ENCODE measurements at regions not wholly inside any gene's neighbourhood (a gene's known extent, or its start where the extent isn't known, plus 50 kb on each side); places are given as distances from the start of the nearest gene placed in this dataset.

DNA sequence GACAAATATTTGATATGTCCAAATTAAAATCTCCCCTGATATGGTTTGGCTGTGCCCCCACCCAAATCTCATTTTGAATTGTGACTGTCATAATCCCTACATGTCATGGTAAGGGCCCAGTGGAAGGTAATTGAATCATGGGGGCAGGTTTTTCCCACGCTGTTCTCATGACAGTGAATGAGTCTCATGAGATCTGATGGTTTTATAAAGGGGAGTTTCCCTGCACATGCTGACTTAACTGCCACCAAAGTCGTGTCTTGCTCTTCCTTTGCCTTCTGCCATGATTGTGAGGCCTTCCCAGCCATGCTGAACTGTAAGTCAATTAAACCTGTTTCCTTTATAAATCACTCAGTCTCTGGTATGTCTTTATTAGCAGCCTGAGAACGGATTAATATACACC is 207.0 kb downstream of the BARHL2 start:
- 66 to 71% methylated on average over 3 of the region's 3 CpGs for WGBS, 2 donors
- H3K4me3 ChIP-seq (ENCODE audit: low read length in 2 of 2), result no peak overlapping the region
- H3K27me3 ChIP-seq (ENCODE audit: control insufficient read depth in 1 of 2, insufficient read depth in 2 of 2, low read length in 1 of 2), result no peaks in the 10 kb centered on the region
- intact Hi-C loops (cut with DNase I), result no loop called here
- DNase-seq, result no peak
- no peak overlapping the region for H3K27ac ChIP-seq (ENCODE audit: low read depth in 1 of 2, low read length in 2 of 2)
- no peak for ATAC-seq (ENCODE audit: low FRiP score)
- peaks cover 2% of the 10 kb centered on the region for H3K9me3 ChIP-seq (ENCODE audit: control insufficient read depth, low read length)
- H3K36me3 ChIP-seq (ENCODE audit: control insufficient read depth in 1 of 2, insufficient read depth in 2 of 2, low read length in 1 of 2), result no peaks in the 10 kb centered on the region
- no peaks in the 10 kb centered on the region for H3K4me1 ChIP-seq (ENCODE audit: control insufficient read depth in 1 of 2, insufficient read depth in 2 of 2, low read length in 2 of 2)

DNA sequence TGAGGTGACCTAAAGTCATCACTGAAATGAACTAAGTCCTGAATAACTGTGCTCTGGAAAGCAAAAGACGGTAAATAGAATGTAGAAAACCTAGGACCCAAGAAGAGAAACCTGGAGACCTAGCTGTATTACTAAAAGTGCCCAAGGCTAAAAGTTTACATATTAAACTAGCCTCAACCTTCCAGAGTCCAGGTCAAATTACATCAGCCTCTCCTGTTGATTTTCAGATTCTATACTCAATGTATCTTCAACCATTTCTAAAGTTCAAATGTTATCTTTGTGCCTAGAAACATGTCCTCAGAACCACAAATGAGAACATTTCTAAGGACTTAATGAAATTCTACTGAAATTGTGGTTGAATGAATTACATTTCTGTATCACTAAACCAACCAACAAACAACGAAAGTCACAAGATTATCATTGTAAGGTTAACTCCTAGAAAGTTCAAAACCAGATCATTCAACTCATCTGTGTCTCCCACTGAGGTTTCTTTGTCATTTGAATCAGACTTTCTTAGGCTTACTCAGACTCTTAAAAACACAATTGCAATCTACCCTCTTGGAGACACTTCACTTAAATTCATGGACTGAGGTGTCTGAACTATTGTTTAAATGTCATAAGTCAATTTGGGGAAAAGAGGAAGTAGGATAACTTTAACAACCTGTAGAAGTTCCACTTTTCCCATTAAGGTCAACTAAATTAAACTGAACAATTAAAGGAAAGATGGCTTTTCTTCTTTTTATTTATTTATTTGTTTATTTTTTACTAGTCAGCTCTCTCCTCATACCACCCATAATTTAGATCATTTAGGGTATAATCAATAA is 207.7 kb downstream of the BARHL2 start:
- Histone ChIP-seq H3K27me3 (ENCODE audit: control insufficient read depth in 1 of 2, insufficient read depth in 2 of 2, low read length in 1 of 2) (no peaks in the 10 kb centered on the region), H3K27ac (ENCODE audit: low read depth in 1 of 2, low read length in 2 of 2) (no peak overlapping the region), H3K9me3 (ENCODE audit: control insufficient read depth, low read length) (peaks cover 2% of the 10 kb centered on the region), H3K4me3 (ENCODE audit: low read length in 2 of 2) (no peak overlapping the region), H3K36me3 (ENCODE audit: control insufficient read depth in 1 of 2, insufficient read depth in 2 of 2, low read length in 1 of 2) (no peaks in the 10 kb centered on the region), H3K4me1 (ENCODE audit: control insufficient read depth in 1 of 2, insufficient read depth in 2 of 2, low read length in 2 of 2) (no peaks in the 10 kb centered on the region)
- intact Hi-C loops (cut with DNase I), result no loop called here
- WGBS, 2 donors, result 88 to 89% methylated on average over 2 of the region's 2 CpGs
- DNase-seq, result no peak
- ATAC-seq (ENCODE audit: low FRiP score), result no peak

DNA sequence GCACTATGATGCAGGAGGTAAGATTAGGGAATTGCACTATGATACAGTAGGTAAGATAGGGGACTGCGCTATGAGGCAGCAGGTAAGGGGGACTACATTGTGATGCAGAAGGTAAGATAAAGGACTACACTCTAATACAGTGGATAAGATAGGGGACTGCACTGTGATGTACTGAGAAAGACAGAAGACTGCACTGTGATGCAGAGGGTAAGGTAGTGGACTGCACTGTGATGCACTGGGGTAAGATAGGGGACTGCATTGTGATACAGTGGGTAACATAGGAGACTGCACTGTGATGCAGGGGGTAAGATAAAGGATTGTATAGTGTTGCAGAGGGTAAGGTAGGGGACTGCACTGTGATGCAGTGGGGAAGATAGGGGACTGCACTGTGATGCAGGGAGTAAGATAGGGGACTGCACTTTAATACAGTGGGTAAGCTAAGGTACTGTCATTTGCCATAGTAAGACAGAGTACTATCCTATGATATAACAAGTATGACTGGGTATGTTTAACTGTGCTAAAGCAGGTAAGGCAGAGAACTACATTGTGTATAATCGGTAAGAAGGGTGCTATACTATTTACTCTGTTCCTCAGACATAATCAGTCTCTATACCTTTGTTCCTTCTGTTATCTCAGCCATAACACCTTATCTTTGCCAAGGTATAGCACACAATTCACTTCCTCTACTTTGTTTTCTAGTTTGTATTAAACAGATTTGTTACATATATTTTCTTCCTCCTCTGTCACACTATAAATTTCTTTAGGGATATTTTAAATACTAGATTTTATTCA is 208.5 kb downstream of the BARHL2 start:
- H3K27me3 ChIP-seq (ENCODE audit: control insufficient read depth in 1 of 2, insufficient read depth in 2 of 2, low read length in 1 of 2), result no peaks in the 10 kb centered on the region
- H3K4me1 ChIP-seq (ENCODE audit: control insufficient read depth in 1 of 2, insufficient read depth in 2 of 2, low read length in 2 of 2), result no peaks in the 10 kb centered on the region
- intact Hi-C loops (cut with DNase I), result no loop called here
- ATAC-seq (ENCODE audit: low FRiP score), result no peak
- no peaks in the 10 kb centered on the region for H3K36me3 ChIP-seq (ENCODE audit: control insufficient read depth in 1 of 2, insufficient read depth in 2 of 2, low read length in 1 of 2)
- peaks cover 2% of the 10 kb centered on the region for H3K9me3 ChIP-seq (ENCODE audit: control insufficient read depth, low read length)
- H3K4me3 ChIP-seq (ENCODE audit: low read length in 2 of 2), result no peak overlapping the region
- H3K27ac ChIP-seq (ENCODE audit: low read depth in 1 of 2, low read length in 2 of 2), result no peak overlapping the region
- DNase-seq, result no peak
- WGBS, 2 donors, result 67 to 89% methylated on average over 2 of the region's 2 CpGs

DNA sequence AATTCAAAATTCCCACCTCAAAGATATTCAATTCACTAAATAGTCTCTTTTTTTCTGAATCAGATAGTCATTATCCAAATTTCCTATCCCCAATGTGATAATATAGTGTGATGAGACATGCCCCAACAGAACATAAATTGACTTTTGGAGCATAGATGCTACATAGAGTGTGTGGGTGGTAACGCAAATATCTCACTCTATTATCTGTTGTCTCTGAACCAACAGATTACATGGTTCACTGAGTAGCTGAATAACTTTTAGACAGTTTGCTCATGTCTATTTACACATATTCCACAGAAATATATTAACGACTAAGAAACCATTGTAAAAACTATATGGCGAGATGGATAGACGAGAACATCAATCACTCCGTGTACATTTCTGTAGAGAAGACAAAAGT is 209.9 kb downstream of the BARHL2 start:
- intact Hi-C loops (cut with DNase I), result no loop called here
- ATAC-seq (ENCODE audit: low FRiP score), result no peak
- no peak for DNase-seq
- Histone ChIP-seq H3K27ac (ENCODE audit: low read depth in 1 of 2, low read length in 2 of 2) (no peak overlapping the region), H3K36me3 (ENCODE audit: control insufficient read depth in 1 of 2, insufficient read depth in 2 of 2, low read length in 1 of 2) (no peaks in the 10 kb centered on the region), H3K4me3 (ENCODE audit: low read length in 2 of 2) (no peak overlapping the region), H3K4me1 (ENCODE audit: control insufficient read depth in 1 of 2, insufficient read depth in 2 of 2, low read length in 2 of 2) (no peaks in the 10 kb centered on the region), H3K9me3 (ENCODE audit: control insufficient read depth, low read length) (no peaks in the 10 kb centered on the region), H3K27me3 (ENCODE audit: control insufficient read depth in 1 of 2, insufficient read depth in 2 of 2, low read length in 1 of 2) (no peaks in the 10 kb centered on the region)
- 65 to 77% methylated on average over 5 of the region's 5 CpGs for whole genome bisulfite sequencing, 2 donors

DNA sequence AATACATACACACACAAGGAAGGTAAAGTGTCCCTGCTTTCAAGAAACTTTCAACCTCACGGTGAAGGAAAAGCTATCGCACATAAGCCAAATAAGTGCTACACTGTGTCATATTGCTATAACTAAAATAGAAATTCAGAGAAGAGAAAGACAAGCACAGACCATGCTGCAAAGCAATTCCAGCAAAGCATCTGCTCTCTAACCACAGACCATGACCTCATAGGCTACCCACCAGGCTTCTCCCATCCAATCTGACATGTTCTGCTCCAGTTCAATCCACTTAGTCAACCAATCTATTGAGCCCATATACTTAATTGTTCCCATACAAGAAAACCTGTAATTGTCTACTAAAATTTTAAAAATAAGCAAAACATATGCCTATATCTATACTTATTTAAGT is 211.3 kb downstream of the BARHL2 start:
- DNase-seq, result no peak
- WGBS, 2 donors, result 90 to 95% methylated on average over 2 of the region's 2 CpGs
- Histone ChIP-seq H3K4me3 (ENCODE audit: low read length in 2 of 2) (no peak overlapping the region), H3K27ac (ENCODE audit: low read depth in 1 of 2, low read length in 2 of 2) (no peak overlapping the region), H3K36me3 (ENCODE audit: control insufficient read depth in 1 of 2, insufficient read depth in 2 of 2, low read length in 1 of 2) (no peaks in the 10 kb centered on the region), H3K4me1 (ENCODE audit: control insufficient read depth in 1 of 2, insufficient read depth in 2 of 2, low read length in 2 of 2) (no peaks in the 10 kb centered on the region), H3K27me3 (ENCODE audit: control insufficient read depth in 1 of 2, insufficient read depth in 2 of 2, low read length in 1 of 2) (no peaks in the 10 kb centered on the region), H3K9me3 (ENCODE audit: control insufficient read depth, low read length) (no peaks in the 10 kb centered on the region)
- intact Hi-C loops (cut with DNase I), result no loop called here
- ATAC-seq (ENCODE audit: low FRiP score), result no peak

DNA sequence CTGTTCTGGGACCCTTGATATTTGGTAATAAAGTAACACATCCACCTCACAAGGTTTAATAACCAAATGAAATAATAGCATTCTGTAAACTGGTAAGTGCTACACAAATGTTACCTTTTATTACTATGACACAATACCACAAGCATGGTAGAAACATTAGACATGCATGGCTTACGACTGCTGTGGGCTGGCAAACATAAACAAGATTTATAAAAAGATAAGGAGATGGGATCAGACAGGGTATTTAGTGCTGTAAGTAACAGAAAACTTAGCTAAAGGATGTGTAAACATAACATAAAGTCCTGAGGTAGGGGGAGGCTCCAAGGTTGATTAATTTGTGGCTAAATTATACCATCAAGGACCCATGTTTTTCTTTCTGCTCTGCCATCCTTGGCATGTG is 212.6 kb downstream of the BARHL2 start:
- H3K36me3 ChIP-seq (ENCODE audit: control insufficient read depth in 1 of 2, insufficient read depth in 2 of 2, low read length in 1 of 2), result no peaks in the 10 kb centered on the region
- ATAC-seq (ENCODE audit: low FRiP score), result no peak
- DNase-seq, result no peak
- no peaks in the 10 kb centered on the region for H3K27me3 ChIP-seq (ENCODE audit: control insufficient read depth in 1 of 2, insufficient read depth in 2 of 2, low read length in 1 of 2)
- H3K4me1 ChIP-seq (ENCODE audit: control insufficient read depth in 1 of 2, insufficient read depth in 2 of 2, low read length in 2 of 2), result no peaks in the 10 kb centered on the region
- intact Hi-C loops (cut with DNase I), result no loop called here
- no peak overlapping the region for H3K27ac ChIP-seq (ENCODE audit: low read depth in 1 of 2, low read length in 2 of 2)
- WGBS, 2 donors, result 67 to 73% methylated on average over 1 of the region's 1 CpG
- no peak overlapping the region for H3K4me3 ChIP-seq (ENCODE audit: low read length in 2 of 2)
- H3K9me3 ChIP-seq (ENCODE audit: control insufficient read depth, low read length), result no peaks in the 10 kb centered on the region

DNA sequence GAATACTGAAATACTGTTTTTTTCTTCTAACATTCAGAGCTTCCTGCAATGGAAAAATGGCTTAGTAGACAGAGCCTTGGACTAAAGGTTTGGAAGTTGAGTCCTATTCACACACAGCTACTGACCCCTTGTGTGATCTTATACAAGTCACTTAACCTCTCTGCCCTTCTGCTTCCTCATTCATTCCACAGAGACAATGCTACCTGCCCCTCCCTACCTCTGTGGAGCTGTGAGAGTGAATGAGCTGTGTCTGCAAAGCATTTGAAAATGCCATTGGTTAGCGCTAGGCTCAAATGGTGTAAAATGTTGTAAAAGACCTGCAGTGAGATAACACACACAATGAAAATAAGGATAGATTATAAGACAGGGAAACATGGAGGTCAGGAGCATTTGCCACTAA is 214.4 kb downstream of the BARHL2 start:
- Histone ChIP-seq H3K27me3 (ENCODE audit: control insufficient read depth in 1 of 2, insufficient read depth in 2 of 2, low read length in 1 of 2) (no peaks in the 10 kb centered on the region), H3K9me3 (ENCODE audit: control insufficient read depth, low read length) (no peaks in the 10 kb centered on the region), H3K4me3 (ENCODE audit: low read length in 2 of 2) (no peak overlapping the region), H3K27ac (ENCODE audit: low read depth in 1 of 2, low read length in 2 of 2) (no peak overlapping the region), H3K4me1 (ENCODE audit: control insufficient read depth in 1 of 2, insufficient read depth in 2 of 2, low read length in 2 of 2) (no peaks in the 10 kb centered on the region), H3K36me3 (ENCODE audit: control insufficient read depth in 1 of 2, insufficient read depth in 2 of 2, low read length in 1 of 2) (no peaks in the 10 kb centered on the region)
- DNase-seq (no peak), ATAC-seq (ENCODE audit: low FRiP score) (no peak)
- WGBS, 2 donors, result 55 to 60% methylated on average over 1 of the region's 1 CpG
- intact Hi-C loops (cut with DNase I), result no loop called here

DNA sequence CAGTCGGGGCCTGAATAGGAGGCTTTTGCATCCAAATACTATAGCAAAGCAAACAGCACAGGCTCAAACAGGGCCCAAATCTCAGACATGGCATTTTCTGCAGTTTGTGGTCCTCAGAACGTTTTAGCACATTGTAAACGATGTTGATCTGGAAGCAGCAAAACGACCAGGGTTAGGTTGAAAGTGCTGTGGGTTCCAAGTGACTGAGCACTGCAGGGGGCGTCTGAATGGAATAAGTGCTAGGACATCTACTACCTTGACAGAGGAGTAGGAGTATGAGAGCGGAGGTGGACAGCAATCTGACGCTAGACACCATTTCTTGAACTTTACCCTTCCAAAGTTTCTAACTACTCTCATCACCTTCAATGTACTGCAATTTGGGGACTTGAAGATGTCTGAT is 214.9 kb downstream of the BARHL2 start:
- H3K36me3 ChIP-seq (ENCODE audit: control insufficient read depth in 1 of 2, insufficient read depth in 2 of 2, low read length in 1 of 2), result no peaks in the 10 kb centered on the region
- intact Hi-C loops (cut with DNase I), result no loop called here
- H3K4me3 ChIP-seq (ENCODE audit: low read length in 2 of 2), result no peak overlapping the region
- 58 to 62% methylated on average over 7 of the region's 7 CpGs for WGBS, 2 donors
- H3K9me3 ChIP-seq (ENCODE audit: control insufficient read depth, low read length), result no peaks in the 10 kb centered on the region
- H3K27me3 ChIP-seq (ENCODE audit: control insufficient read depth in 1 of 2, insufficient read depth in 2 of 2, low read length in 1 of 2), result no peaks in the 10 kb centered on the region
- ATAC-seq (ENCODE audit: low FRiP score) (no peak), DNase-seq (no peak)
- H3K27ac ChIP-seq (ENCODE audit: low read depth in 1 of 2, low read length in 2 of 2), result no peak overlapping the region
- H3K4me1 ChIP-seq (ENCODE audit: control insufficient read depth in 1 of 2, insufficient read depth in 2 of 2, low read length in 2 of 2), result no peaks in the 10 kb centered on the region

DNA sequence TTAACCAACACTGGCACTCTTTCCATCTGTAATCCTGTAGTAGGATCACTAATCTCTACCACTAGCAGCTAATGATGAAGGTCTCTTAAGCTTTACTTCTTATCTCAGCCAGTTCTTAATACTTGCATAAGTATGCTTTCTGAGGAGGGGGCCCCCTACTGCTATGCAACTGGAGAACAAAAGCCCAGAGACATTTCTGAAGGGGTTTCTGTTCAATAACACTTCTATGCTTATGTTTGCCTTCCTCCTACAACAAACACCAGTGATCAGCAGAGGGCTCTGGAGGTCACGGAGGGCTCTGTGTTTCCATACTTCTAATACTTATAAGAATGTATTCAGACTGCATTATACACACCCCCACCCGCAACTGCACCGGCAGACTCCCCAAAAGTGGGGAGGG is 215.8 kb downstream of the BARHL2 start:
- H3K4me3 ChIP-seq (ENCODE audit: low read length in 2 of 2), result no peak overlapping the region
- no peaks in the 10 kb centered on the region for H3K36me3 ChIP-seq (ENCODE audit: control insufficient read depth in 1 of 2, insufficient read depth in 2 of 2, low read length in 1 of 2)
- no peaks in the 10 kb centered on the region for H3K4me1 ChIP-seq (ENCODE audit: control insufficient read depth in 1 of 2, insufficient read depth in 2 of 2, low read length in 2 of 2)
- intact Hi-C loops (cut with DNase I), result no loop called here
- H3K9me3 ChIP-seq (ENCODE audit: control insufficient read depth, low read length), result no peaks in the 10 kb centered on the region
- no peak overlapping the region for H3K27ac ChIP-seq (ENCODE audit: low read depth in 1 of 2, low read length in 2 of 2)
- H3K27me3 ChIP-seq (ENCODE audit: control insufficient read depth in 1 of 2, insufficient read depth in 2 of 2, low read length in 1 of 2), result no peaks in the 10 kb centered on the region
- WGBS, 2 donors, result 59 to 64% methylated on average over 3 of the region's 3 CpGs
- no peak for DNase-seq
- no peak for ATAC-seq (ENCODE audit: low FRiP score)

Data from aorta (tissue), 5 donors.